ENCODE measurements at regions not wholly inside any gene's neighbourhood (a gene's known extent, or its start where the extent isn't known, plus 50 kb on each side); places are given as distances from the start of the nearest gene placed in this dataset.

GRCh38 chr12:113710216-113710615, 238.5 kb upstream of the LHX5 start:
- TF ChIP-seq CTCF (conservative IDR thresholded peaks at IDR 0.05; ENCODE audit: low read depth, low read length): no peak
- TF ChIP-seq EZH2 (IDR thresholded peaks at IDR 0.05; ENCODE audit: borderline replicate concordance, low read depth, low read length, poor library complexity, severe bottlenecking): no peak

Measured in A673 (cell line).